ENCODE measurements at regions not wholly inside any gene's neighbourhood (a gene's known extent, or its start where the extent isn't known, plus 50 kb on each side); places are given as distances from the start of the nearest gene placed in this dataset.

DNA sequence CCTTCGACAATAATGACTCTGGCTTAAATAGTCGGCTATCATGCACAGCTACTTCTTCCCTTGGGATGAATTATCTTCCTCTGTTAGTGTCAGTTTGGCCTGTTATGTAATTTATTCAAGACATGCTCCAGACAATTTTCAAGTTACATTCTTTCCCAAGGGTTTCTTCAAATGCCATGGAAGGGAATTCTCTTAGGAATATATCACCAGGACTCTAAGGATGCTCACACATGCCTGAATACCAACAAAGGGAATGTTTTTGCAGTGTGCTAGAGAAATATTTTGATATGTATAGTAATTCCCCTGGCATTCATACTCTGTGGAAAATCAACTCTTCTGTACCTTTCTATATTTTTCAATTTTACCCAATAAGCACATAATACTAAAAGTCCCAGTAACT is 286.0 kb upstream of the KYNU start:
- ChIA-PET POLR2A (no interaction called here), CTCF (no interaction called here)

DNA sequence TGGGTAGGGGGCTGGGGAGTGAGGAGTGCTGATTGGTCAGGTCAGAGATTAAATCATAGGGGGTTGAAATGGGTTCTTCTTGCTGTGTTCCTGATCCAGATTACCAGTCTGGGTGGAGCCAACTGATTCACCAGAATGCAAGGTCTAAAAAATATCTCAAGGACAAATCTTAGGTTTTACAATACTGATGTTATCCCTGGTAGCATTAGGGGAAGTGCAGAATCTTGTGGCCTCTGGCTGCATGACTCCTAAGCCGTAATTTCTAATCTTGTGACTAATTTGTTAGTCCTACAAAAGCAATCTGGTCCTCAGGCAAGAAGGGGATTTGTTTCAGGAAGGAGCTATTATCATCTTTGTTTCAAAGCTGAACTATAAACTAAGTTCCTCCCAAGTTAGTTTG is 289.2 kb upstream of the KYNU start:
- intact Hi-C loops (cut with micrococcal nuclease): no loop called here
- H3K27ac Mint-ChIP-seq: no peak overlapping the region
- H3K36me3 Mint-ChIP-seq (ENCODE audit: low read depth): no peaks in the 10 kb centered on the region
- H3K27me3 Mint-ChIP-seq: no peaks in the 10 kb centered on the region
- H3K4me3 Mint-ChIP-seq: no peak overlapping the region
- no peak for DNase-seq
- H3K4me1 Mint-ChIP-seq (ENCODE audit: low read depth): no peaks in the 10 kb centered on the region
- ATAC-seq: no peak
- TF ChIP-seq, protein P1, sequence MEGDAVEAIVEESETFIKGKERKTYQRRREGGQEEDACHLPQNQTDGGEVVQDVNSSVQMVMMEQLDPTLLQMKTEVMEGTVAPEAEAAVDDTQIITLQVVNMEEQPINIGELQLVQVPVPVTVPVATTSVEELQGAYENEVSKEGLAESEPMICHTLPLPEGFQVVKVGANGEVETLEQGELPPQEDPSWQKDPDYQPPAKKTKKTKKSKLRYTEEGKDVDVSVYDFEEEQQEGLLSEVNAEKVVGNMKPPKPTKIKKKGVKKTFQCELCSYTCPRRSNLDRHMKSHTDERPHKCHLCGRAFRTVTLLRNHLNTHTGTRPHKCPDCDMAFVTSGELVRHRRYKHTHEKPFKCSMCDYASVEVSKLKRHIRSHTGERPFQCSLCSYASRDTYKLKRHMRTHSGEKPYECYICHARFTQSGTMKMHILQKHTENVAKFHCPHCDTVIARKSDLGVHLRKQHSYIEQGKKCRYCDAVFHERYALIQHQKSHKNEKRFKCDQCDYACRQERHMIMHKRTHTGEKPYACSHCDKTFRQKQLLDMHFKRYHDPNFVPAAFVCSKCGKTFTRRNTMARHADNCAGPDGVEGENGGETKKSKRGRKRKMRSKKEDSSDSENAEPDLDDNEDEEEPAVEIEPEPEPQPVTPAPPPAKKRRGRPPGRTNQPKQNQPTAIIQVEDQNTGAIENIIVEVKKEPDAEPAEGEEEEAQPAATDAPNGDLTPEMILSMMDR (IDR thresholded peaks at IDR 0.05): no peak
- H3K9me3 Mint-ChIP-seq: no peaks in the 10 kb centered on the region
- POLR2A ChIA-PET: no interaction called here
- CTCF ChIA-PET: no interaction called here

More for the DNA sequence above, 286.0 kb upstream of the KYNU start:
- no peaks in the 10 kb centered on the region for H3K27me3 Mint-ChIP-seq
- no peaks in the 10 kb centered on the region for H3K4me1 Mint-ChIP-seq (ENCODE audit: low read depth)
- DNase-seq: no peak
- H3K36me3 Mint-ChIP-seq (ENCODE audit: low read depth): no peaks in the 10 kb centered on the region
- H3K27ac Mint-ChIP-seq: no peak overlapping the region
- no peak for ATAC-seq
- no peak overlapping the region for H3K4me3 Mint-ChIP-seq
- intact Hi-C loops (cut with micrococcal nuclease): no loop called here
- H3K9me3 Mint-ChIP-seq: no peaks in the 10 kb centered on the region
- TF ChIP-seq, protein P1 (IDR thresholded peaks at IDR 0.05): no peak

DNA sequence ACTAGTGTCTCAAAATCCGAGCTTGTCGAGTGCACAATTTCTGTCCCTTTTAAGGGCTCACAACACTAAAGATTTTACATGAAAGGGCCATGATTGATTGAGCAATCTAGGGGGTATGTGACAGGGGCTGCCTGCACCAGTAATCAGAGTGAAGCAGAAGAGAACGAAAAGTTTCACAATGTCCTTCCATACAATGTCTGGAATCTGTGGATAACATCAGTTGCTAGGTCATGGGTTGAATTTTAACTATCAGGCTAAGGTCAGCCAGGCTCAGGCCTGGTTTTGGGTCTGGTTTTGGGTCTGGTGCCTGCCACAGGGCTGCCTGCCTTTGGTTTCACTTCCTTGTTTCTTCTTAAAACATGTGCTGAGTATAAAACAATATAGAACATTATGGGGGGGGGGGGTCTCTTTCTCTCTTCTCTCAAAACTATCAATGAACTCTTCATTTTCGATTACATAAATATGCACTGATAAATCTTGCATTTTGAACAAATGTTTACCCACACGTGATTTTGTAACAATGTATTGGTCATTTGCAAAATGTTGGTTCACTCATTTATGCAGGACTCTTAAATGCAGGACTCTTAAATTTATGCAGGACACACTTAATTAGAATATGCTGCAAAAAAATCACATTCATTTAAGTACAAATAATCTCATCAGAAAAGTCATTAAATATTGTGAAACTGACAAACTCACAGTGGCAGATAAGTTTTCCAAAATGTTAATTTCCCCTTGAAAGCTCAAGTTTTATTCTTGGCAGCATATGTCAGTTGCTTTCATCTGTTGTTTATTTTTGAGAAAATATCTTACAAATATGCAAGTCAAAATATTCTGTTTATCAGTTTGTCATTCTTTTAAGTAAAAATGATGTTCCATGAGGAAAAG is 290.5 kb upstream of the KYNU start:
- H3K36me3 Mint-ChIP-seq (ENCODE audit: low read depth): no peaks in the 10 kb centered on the region
- no peak overlapping the region for H3K4me3 Mint-ChIP-seq
- TF ChIP-seq, protein P1 (IDR thresholded peaks at IDR 0.05): no peak
- no peaks in the 10 kb centered on the region for H3K4me1 Mint-ChIP-seq (ENCODE audit: low read depth)
- POLR2A ChIA-PET: no interaction called here
- intact Hi-C loops (cut with micrococcal nuclease): no loop called here
- ATAC-seq: no peak
- H3K27ac Mint-ChIP-seq: no peak overlapping the region
- no peaks in the 10 kb centered on the region for H3K27me3 Mint-ChIP-seq
- CTCF ChIA-PET: no interaction called here
- no peak for DNase-seq
- H3K9me3 Mint-ChIP-seq: no peaks in the 10 kb centered on the region

DNA sequence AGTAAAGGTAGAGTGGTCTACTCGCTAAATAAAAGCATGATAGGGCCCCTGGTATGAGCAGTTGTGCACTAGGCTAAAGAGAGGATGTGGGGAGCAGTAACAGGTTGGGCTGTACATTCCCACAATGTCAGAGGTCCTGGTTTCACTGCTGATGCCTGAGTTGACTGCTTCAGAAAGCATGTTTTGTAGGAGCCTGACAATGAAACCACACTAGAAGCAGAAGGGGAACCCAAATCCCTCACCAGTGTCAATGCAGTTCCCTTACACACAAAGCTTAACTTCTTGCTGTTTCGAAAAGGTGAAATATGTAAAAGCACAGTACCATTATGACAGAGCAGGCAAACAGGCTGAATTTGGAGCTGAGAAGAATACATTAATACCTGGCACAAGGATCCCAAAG is 291.7 kb upstream of the KYNU start:
- H3K27me3 Mint-ChIP-seq: no peaks in the 10 kb centered on the region
- ATAC-seq (no peak), DNase-seq (no peak)
- CTCF ChIA-PET: no interaction called here
- TF ChIP-seq, protein P1 (IDR thresholded peaks at IDR 0.05): no peak
- intact Hi-C loops (cut with micrococcal nuclease): no loop called here
- H3K4me3 Mint-ChIP-seq: no peak overlapping the region
- no peaks in the 10 kb centered on the region for H3K36me3 Mint-ChIP-seq (ENCODE audit: low read depth)
- POLR2A ChIA-PET: no interaction called here
- H3K27ac Mint-ChIP-seq: no peak overlapping the region
- H3K9me3 Mint-ChIP-seq: no peaks in the 10 kb centered on the region
- H3K4me1 Mint-ChIP-seq (ENCODE audit: low read depth): no peaks in the 10 kb centered on the region

DNA sequence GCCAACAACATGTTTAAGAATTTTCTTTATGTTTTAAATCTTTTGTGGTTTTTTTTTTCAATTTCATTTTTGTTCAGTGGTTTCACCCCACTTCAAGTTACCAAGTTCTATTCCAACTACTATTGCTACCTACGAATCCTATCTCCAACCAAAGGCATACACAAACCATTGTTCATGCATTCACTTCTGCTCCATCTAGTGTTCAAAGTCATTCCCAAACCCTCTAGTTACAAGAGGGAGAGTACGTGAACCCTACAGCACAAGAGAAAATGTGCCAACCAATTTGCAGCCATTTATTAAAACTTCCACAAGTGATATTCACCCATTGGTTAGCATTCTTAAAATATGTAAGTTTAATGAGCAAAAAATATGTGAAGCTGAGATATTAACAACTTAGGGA is 295.1 kb upstream of the KYNU start:
- H3K36me3 Mint-ChIP-seq (ENCODE audit: low read depth): no peaks in the 10 kb centered on the region
- no peaks in the 10 kb centered on the region for H3K4me1 Mint-ChIP-seq (ENCODE audit: low read depth)
- TF ChIP-seq, protein P1 (IDR thresholded peaks at IDR 0.05): no peak
- no peaks in the 10 kb centered on the region for H3K9me3 Mint-ChIP-seq
- no peak for DNase-seq
- no peaks in the 10 kb centered on the region for H3K27me3 Mint-ChIP-seq
- POLR2A ChIA-PET: no interaction called here
- intact Hi-C loops (cut with micrococcal nuclease): no loop called here
- CTCF ChIA-PET: no interaction called here
- ATAC-seq: no peak
- H3K4me3 Mint-ChIP-seq: no peak overlapping the region
- no peak overlapping the region for H3K27ac Mint-ChIP-seq
